ENCODE measurements at regions not wholly inside any gene's neighbourhood (a gene's known extent, or its start where the extent isn't known, plus 50 kb on each side); places are given as distances from the start of the nearest gene placed in this dataset.

- H2AFZ ChIP-seq (ENCODE audit: low read depth, low read length): no peak overlapping the region
- H3K36me3 ChIP-seq (ENCODE audit: control insufficient read depth in 2 of 2, extremely low read depth in 1 of 2, insufficient read depth in 2 of 2, low read length in 2 of 2): no peaks in the 10 kb centered on the region
- no peak for FAIRE-seq
- no peak for DNase-seq (ENCODE audit: low read depth, low spot score)
- POLR2A ChIA-PET: no interaction called here
- H3K27me3 ChIP-seq (ENCODE audit: control insufficient read depth in 2 of 2, insufficient read depth in 2 of 2, low read length in 2 of 2): no peaks in the 10 kb centered on the region
- peaks cover 2% of the 10 kb centered on the region for H3K9me3 ChIP-seq (replicated peaks; ENCODE audit: control insufficient read depth, insufficient read depth, low read length)
- H3K4me3 ChIP-seq (replicated peaks in 1 of 3; ENCODE audit: insufficient read depth in 1 of 3, low read depth in 1 of 3, low read length in 3 of 3): no peak overlapping the region
- no peaks in the 10 kb centered on the region for H4K20me1 ChIP-seq (replicated peaks; ENCODE audit: control insufficient read depth, extremely low read depth, insufficient read depth, low read length)
- H3K9me1 ChIP-seq (replicated peaks; ENCODE audit: control insufficient read depth, extremely low read depth, insufficient read depth, low read length): no peaks in the 10 kb centered on the region
- H3K9ac ChIP-seq (replicated peaks; ENCODE audit: extremely low read depth, insufficient read depth, low read length): no peak overlapping the region
- H3K79me2 ChIP-seq (ENCODE audit: control insufficient read depth, insufficient read depth, low read length): no peaks in the 10 kb centered on the region
- CTCF ChIA-PET: no interaction called here
- H3K4me2 ChIP-seq (ENCODE audit: insufficient read depth, low read length): no peak overlapping the region
- BruUV-seq (replicated peaks): no TSS peak
- no peak overlapping the region for H3K27ac ChIP-seq (ENCODE audit: insufficient read depth, low read depth, low read length)
- no peaks in the 10 kb centered on the region for H3K4me1 ChIP-seq (ENCODE audit: control insufficient read depth, extremely low read depth, insufficient read depth, low read length)
- no peak for TF ChIP-seq CTCF (IDR thresholded peaks at IDR 0.05; ENCODE audit: extremely low read depth in 1 of 2, insufficient read depth in 1 of 2, low read depth in 1 of 2, low read length in 2 of 2)
- dilution Hi-C loops (cut with MboI; ENCODE audit: extremely low pct_ligation_motif_present, low sequenced_read_pairs) (no loop called here), intact Hi-C loops (cut with micrococcal nuclease) (no loop called here)
These were observed 1595.7 kb downstream of the HACE1 start for GRCh38 chr6:103264020-103264419.

GRCh38 chr6:103255132-103255531 lies 1604.6 kb downstream of the HACE1 start:
- Histone ChIP-seq H3K27me3 (ENCODE audit: control insufficient read depth in 2 of 2, insufficient read depth in 2 of 2, low read length in 2 of 2) (no peaks in the 10 kb centered on the region), H3K4me2 (ENCODE audit: insufficient read depth, low read length) (no peak overlapping the region), H3K4me1 (ENCODE audit: control insufficient read depth, extremely low read depth, insufficient read depth, low read length) (no peaks in the 10 kb centered on the region), H3K36me3 (ENCODE audit: control insufficient read depth in 2 of 2, extremely low read depth in 1 of 2, insufficient read depth in 2 of 2, low read length in 2 of 2) (no peaks in the 10 kb centered on the region), H3K9me3 (replicated peaks; ENCODE audit: control insufficient read depth, insufficient read depth, low read length) (peaks cover 3% of the 10 kb centered on the region), H3K79me2 (ENCODE audit: control insufficient read depth, insufficient read depth, low read length) (no peaks in the 10 kb centered on the region), H4K20me1 (replicated peaks; ENCODE audit: control insufficient read depth, extremely low read depth, insufficient read depth, low read length) (no peaks in the 10 kb centered on the region), H2AFZ (ENCODE audit: low read depth, low read length) (no peak overlapping the region), H3K4me3 (replicated peaks in 1 of 3; ENCODE audit: insufficient read depth in 1 of 3, low read depth in 1 of 3, low read length in 3 of 3) (no peak overlapping the region), H3K9me1 (replicated peaks; ENCODE audit: control insufficient read depth, extremely low read depth, insufficient read depth, low read length) (no peaks in the 10 kb centered on the region), H3K27ac (ENCODE audit: insufficient read depth, low read depth, low read length) (no peak overlapping the region), H3K9ac (replicated peaks; ENCODE audit: extremely low read depth, insufficient read depth, low read length) (no peak overlapping the region)
- no TSS peak for BruUV-seq (replicated peaks)
- TF ChIP-seq GATA2 (IDR thresholded peaks at IDR 0.05; ENCODE audit: insufficient read depth, insufficient read length, low read depth, low read length) (no peak), CTCF (IDR thresholded peaks at IDR 0.05; ENCODE audit: extremely low read depth in 1 of 2, insufficient read depth in 1 of 2, low read depth in 1 of 2, low read length in 2 of 2) (no peak), FOS (IDR thresholded peaks at IDR 0.05; ENCODE audit: borderline replicate concordance, insufficient read depth, low read length) (no peak), MYC (IDR thresholded peaks at IDR 0.05; ENCODE audit: low read depth, low read length) (no peak)
- DNase-seq (ENCODE audit: low read depth, low spot score) (no peak), FAIRE-seq (no peak)
- intact Hi-C loops (cut with micrococcal nuclease): no loop called here
- ChIA-PET POLR2A (no interaction called here), CTCF (no interaction called here)
- dilution Hi-C loops (cut with MboI; ENCODE audit: extremely low pct_ligation_motif_present, low sequenced_read_pairs): no loop called here

All from endothelial cell of umbilical vein (primary cell).